GM11168 (cell line): ENCODE measurements at regions not wholly inside any gene's neighbourhood (a gene's known extent, or its start where the extent isn't known, plus 50 kb on each side); places are given as distances from the start of the nearest gene placed in this dataset.
"Not testable (repeated sequence)": the region's sequence is repeated elsewhere in the genome, so short reads cannot be mapped to it uniquely, and the experiment has no call there.

Source experiments
- in situ Hi-C: fragments of 300-500 bp; cut with MboI; formaldehyde crosslinking; loops from one replicate; pipeline ENCODE4 v1.12.0; 2022; ENCODE audit warnings: low sequenced_read_pairs; ENCODE audit not compliant: unreplicated experiment

GRCh38 chr6:51285876-51286275, 467.2 kb downstream of the TFAP2B start:
- in situ Hi-C loops: no loop called here

GRCh38 chr6:51289041-51289440, 470.4 kb downstream of the TFAP2B start:
- in situ Hi-C loops: no loop called here

GRCh38 chr6:51292659-51293058, 474.0 kb downstream of the TFAP2B start:
- in situ Hi-C loops: no loop called here

DNA sequence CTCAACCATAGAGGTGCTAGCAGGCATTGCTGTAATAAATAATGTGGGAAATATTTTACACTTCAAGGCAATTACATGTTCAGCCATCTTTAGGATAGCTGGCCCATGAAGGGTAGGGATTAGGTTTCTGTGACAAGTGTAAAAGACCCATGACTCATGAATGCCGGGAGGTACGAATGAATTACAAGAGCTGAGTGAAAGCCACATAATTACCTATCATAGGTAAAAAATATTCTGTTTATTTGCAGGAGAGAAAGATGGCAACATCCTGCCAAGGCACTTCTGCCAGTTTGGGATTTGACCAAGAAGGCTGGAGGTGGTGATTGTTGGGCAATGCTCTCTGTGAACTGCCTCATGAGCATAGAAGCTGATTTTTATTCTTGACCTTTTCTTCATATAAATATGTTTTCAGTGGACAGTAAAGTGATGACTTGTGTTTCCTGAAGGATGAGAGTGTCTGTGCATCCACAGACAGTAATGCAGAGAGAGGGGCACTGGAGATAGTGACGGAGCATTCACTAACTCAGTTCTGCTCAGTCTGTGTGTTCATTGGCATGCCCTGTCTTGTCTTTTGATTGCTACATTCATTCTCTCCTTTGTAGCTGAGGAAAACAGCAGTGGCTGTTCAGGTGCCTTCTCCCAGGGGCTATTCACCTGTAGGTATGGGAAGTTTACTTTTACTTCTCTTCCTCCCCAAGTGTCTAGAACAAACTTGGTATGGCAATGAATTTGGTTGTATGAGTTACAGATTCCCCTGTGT, 481.1 kb downstream of the TFAP2B start:
- in situ Hi-C loops: no loop called here

GRCh38 chr6:51300510-51300909, 481.8 kb downstream of the TFAP2B start:
- in situ Hi-C loops: no loop called here

DNA sequence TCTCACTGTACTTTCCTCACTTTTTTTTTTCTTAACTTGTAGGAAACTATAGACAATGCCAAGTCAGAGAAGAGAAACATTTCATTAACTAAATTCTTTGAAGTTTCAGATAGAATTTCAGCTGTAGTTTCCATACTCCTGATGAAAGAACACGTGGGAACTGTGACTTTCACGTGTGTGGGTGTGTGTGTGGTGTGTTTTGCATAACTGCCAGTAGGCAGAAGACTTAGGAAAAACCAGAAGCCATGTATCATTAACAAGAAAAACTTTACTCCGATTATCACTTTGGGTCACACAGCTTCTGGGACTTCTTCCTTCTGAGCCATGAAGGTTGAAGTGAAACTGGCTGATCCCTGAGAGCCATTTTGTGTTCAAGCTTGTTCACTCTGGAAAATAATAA, 483.3 kb downstream of the TFAP2B start:
- in situ Hi-C loops: no loop called here

GRCh38 chr6:51302431-51302830, 483.8 kb downstream of the TFAP2B start:
- in situ Hi-C loops: no loop called here

DNA sequence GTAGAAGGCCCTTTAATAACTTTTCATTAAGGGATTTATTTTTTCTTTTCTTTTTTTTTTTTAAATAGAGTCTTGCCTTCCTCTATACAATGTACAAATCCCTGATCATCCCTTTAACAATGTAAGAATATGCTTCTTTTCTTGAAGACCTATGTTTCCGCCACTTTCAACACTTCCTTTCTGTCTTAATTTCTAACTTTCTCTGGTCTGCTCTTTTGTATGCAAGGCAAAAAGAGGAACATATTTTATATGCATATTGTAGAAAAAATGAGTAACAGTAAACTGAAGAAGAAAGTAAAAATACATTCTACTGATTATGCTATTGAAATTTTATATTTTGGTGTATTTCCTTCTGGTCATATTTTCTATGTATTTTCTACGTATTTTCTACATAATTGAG, 484.7 kb downstream of the TFAP2B start:
- in situ Hi-C loops: no loop called here

DNA sequence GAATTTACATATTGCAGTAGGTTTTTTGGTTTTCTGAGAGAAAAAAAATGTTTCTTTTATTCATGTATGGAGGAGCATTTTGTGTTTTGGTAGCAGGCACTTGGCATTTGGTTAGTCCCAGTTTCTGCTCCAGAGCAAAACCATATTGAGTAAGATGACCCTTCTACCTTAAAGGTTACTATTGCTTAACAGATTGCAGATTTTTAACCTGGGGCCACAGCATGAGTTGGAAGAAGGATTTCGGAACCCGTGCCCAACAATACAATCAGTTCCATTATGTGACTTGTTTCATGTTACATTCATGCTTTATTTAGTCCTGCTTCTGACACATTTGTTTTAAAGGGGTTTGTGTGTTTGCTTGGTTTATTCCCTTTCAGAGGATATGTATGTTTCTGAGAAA, 496.3 kb downstream of the TFAP2B start:
- in situ Hi-C loops: no loop called here

DNA sequence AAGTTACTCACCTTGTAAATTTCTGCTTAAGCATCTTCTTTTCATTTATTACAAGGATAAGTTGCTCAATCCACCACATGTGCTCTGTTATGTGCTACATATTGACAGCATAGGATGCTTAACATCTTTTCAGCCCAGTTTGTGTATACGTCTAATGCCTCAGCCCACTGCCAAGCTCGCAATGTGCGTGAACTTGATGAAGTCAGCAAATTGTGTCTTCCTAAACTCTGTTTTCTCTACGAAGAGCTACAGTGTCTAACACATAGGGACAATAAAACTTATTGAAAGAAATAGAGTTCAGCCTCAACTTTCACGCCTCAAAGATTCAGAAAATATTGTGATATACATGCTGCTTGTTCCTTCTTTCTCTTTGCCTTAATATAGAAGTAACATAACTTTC, 500.0 kb downstream of the TFAP2B start:
- in situ Hi-C loops: no loop called here

- in situ Hi-C loops: not testable (repeated sequence)
Observed at GRCh38 chr6:51321477-51321876, 502.8 kb downstream of the TFAP2B start.

GRCh38 chr6:51322505-51322904, 503.8 kb downstream of the TFAP2B start:
- in situ Hi-C loops: no loop called here

GRCh38 chr6:51323056-51323455, 504.4 kb downstream of the TFAP2B start:
- in situ Hi-C loops: no loop called here

DNA sequence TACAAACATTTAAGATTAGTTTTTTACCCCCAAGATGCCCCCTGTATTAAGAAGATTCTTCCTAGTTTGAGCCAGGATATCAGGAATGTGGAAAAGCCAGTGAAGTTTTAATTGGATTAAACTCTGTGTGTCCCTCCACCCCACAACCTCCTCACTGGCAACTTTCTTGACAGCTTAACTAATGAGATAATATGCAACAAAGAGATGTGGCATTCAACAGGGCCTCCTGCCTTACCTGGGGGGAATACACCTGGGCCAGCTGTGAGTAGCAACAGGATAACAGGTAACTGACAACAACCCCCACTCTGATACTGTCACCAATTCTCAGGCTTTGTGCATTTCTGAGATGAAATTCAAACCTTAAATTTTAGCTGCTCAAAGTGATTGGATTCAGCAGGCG, 512.3 kb downstream of the TFAP2B start:
- in situ Hi-C loops: no loop called here

DNA sequence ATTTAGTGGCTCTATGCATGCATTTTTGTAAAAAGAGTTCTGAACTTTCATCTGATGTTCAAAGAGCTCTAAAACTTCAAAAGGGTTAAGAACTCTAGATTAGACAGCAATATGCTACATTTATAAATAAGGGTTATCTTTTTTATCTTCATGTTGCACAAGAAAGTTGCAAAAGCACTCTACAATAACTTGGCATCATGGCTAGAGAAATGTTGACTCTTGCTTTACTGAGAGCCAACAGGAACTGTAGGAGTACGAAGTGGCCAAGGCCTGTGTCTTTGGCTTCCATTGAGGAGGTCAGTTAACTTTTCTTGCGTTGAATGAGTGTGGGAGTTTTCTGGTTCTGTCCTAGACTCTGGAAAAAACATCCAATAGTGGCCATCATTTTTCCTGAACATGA, 516.9 kb downstream of the TFAP2B start:
- in situ Hi-C loops: no loop called here

DNA sequence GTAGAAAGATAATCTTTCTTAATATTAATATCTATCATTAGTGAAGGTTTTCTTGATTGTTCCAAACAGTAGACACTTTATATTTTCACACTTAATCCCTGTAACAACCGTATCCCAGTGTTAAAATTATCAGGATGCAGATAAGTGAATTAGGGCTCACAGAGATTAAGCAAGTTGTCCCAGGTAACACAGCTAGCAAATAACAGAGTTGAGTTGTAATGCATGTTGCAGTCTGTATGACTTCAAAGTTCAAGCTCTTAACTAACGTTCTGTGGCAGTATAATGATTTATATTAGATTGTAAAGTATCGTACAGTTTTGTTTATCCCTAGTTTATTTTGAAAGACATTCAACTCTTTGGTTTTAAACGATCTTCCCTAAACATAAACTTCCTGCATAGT, 517.5 kb downstream of the TFAP2B start:
- in situ Hi-C loops: no loop called here

DNA sequence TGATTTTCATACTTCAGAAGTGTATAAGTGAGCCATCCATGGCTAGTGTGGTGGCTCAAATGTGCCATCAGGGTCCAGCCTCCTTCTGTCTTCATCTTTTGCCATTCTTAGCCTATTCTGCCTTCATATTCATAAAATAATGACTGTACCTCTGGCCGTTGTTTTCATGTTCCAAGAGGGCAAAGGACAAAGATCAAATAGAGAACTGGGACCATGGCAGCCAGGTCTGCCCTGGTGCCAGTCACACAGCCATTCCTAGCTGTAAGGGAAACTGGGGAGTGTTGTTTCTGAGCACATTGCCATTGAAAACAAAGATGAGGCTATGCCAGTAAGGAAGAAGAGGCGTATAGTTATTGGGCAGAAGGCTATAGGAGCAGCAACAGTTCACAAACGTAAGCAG, 518.6 kb downstream of the TFAP2B start:
- in situ Hi-C loops: no loop called here

- in situ Hi-C loops: no loop called here
Observed at GRCh38 chr6:51339108-51339507, 520.4 kb downstream of the TFAP2B start.

DNA sequence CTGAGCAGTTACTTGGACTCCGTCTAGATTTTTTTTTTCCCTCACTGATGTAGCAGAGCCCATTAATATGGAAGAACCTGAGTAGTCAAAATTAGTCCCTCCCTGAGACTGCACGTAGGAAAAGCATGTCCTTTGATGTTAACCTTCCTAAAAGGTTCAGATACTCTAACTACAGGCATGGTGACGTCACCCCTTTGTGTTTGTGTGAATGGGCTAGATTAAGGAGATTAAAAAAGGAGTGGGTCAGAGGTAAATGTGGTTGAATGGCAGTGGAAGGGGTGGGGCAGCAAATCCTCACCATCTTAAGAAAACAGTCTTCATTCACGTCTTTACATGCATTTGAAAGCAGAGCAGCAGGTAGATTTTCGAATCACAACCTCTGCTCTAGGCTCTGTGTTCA, 521.1 kb downstream of the TFAP2B start:
- in situ Hi-C loops: no loop called here

DNA sequence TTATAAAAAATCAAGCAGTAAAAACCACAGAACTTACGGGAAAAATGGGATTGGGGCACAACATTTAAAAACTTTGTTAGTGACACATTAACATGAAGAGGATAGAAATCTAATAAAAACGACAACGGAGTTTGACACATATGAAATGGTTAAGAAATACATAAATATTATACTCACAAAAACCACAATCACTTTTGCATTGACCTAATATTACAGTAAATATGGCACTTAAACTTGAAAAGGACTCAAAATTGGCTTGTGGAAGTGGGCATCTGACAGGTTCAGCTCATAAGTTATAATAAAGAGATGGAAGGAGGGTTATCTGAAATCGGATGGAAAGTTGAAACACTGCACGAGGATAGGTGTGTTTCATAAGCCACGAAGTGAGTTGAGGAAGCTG, 523.7 kb downstream of the TFAP2B start:
- in situ Hi-C loops: no loop called here

GRCh38 chr6:51349857-51350256, 531.2 kb downstream of the TFAP2B start:
- in situ Hi-C loops: loop anchor here (25.0 kb wide), 1 partner anchor 538 kb away; the partner anchor contains the start of gene TFAP2B

- in situ Hi-C loops: loop anchor here (25.0 kb wide), 1 partner anchor 538 kb away; the partner anchor contains the start of gene TFAP2B
Observed at GRCh38 chr6:51350308-51350904, 531.7 kb downstream of the TFAP2B start.
